HCT116 (cell line): ENCODE measurements at regions not wholly inside any gene's neighbourhood (a gene's known extent, or its start where the extent isn't known, plus 50 kb on each side); places are given as distances from the start of the nearest gene placed in this dataset.

Source experiments
- ATAC-seq: fragments of 200-7000 bp; cut with Tn5 transposase; 2 replicates; pipeline ENCODE4 v1.9.1; 2020; ENCODE audit warnings: mild to moderate bottlenecking, moderate library complexity
- BruUV-seq: library from RNA; stranded (reverse); fragments of 400-500 nt; replicated peaks from 2 replicates; lab custom pipeline; 2021; lab: Mats Ljungman, UMichigan
- CTCF ChIA-PET: fragments of 300-600 bp; sonication (Branson Sonifier 250); formaldehyde crosslinking; loops from one replicate; lab custom pipeline; 2021; ENCODE audit warnings: antibody characterized with exemption; lab: Charles Lee
- POLR2A ChIA-PET: fragments of 300-600, 350-600 bp; sonication (Branson Sonifier 250); formaldehyde crosslinking; loops from one replicate; lab custom pipeline; 2021; ENCODE audit warnings: antibody characterized with exemption; lab: Charles Lee
- RAD21 ChIA-PET, 2 experiments: fragments of 300-600 bp; sonication (Branson Sonifier 250); formaldehyde crosslinking; loops; one replicate each; lab custom pipeline; 2023; ENCODE audit warnings: low total read pairs in 2 of 2; ENCODE audit not compliant: uncharacterized antibody in 2 of 2, unreplicated experiment in 2 of 2, low non-redundant PET in 1 of 2; lab: Charles Lee
- DNase-seq: peaks from one replicate; pipeline ENCODE4 v3.0.0-alpha.2; 2010; ENCODE audit warnings: low read depth, low spot score
- H2AFZ ChIP-seq: fragments of 200-600 bp; shearing (Covaris generic), sonication (generic); 2 replicates; pipeline ENCODE4 v1.6.1; 2017; ENCODE audit warnings: low read depth, mixed run types, mixed read lengths, antibody characterized with exemption, low read length; ENCODE audit not compliant: poor library complexity, severe bottlenecking
- H3K27ac ChIP-seq: 2 replicates; pipeline ENCODE4 v1.5.1; 2012; ENCODE audit warnings: low read depth, low read length
- H3K27me3 ChIP-seq: fragments of 200-600 bp; sonication (generic); 2 replicates; pipeline ENCODE4 v1.6.1; 2016; ENCODE audit warnings: mixed run types, low read length, mixed read lengths; ENCODE audit not compliant: insufficient read depth
- H3K36me3 ChIP-seq, 2 experiments: fragments of 200-500 bp in 1 of 2; fragments of 200-600 bp in 1 of 2; sonication (Bioruptor generic) in 1 of 2; sonication (generic) in 1 of 2; 2 replicates each; pipeline versions ENCODE4 v1.5.1 to v1.6.1; 2014 to 2016; ENCODE audit warnings: low read length in 2 of 2, inconsistent platforms in 1 of 2, mixed read lengths in 1 of 2, mixed run types in 1 of 2; ENCODE audit not compliant: insufficient read depth in 2 of 2, control insufficient read depth in 1 of 2
- H3K4me1 ChIP-seq, 2 experiments: fragments of 200-600 bp in 1 of 2; sonication (generic) in 1 of 2; 2 replicates each; pipeline versions ENCODE4 v1.5.1 to v1.6.1; 2012 to 2017; ENCODE audit warnings: low read length in 2 of 2, inconsistent platforms in 1 of 2, mild to moderate bottlenecking in 1 of 2, mixed read lengths in 1 of 2, mixed run types in 1 of 2, moderate library complexity in 1 of 2; ENCODE audit not compliant: insufficient read depth in 2 of 2, control insufficient read depth in 1 of 2
- H3K4me2 ChIP-seq: fragments of 200-600 bp; sonication (generic); 2 replicates; pipeline ENCODE4 v1.6.1; 2017; ENCODE audit warnings: mixed run types, low read length, mixed read lengths
- H3K4me3 ChIP-seq, 2 experiments: fragments of 200-600 bp in 1 of 2; sonication (generic) in 1 of 2; replicated peaks in 1 of 2; 2 replicates each; pipeline ENCODE4 v1.5.1; 2011 to 2016; ENCODE audit warnings: low read length in 2 of 2, control low read depth in 1 of 2, low read depth in 1 of 2, mild to moderate bottlenecking in 1 of 2, mixed read lengths in 1 of 2, mixed run types in 1 of 2
- H3K79me2 ChIP-seq: fragments of 200-600 bp; sonication (generic); 2 replicates; pipeline ENCODE4 v1.6.1; 2017; ENCODE audit warnings: mild to moderate bottlenecking, mixed run types, low read length, moderate library complexity, mixed read lengths; ENCODE audit not compliant: insufficient read depth
- H3K9ac ChIP-seq: fragments of 200-600 bp; sonication (generic); 2 replicates; pipeline ENCODE4 v1.6.1; 2016; ENCODE audit warnings: low read length, mixed read lengths
- H3K9me2 ChIP-seq: fragments of 200-600 bp; sonication (generic), shearing (Covaris generic); 2 replicates; pipeline ENCODE4 v1.6.1; 2017; ENCODE audit warnings: mixed run types, mild to moderate bottlenecking, moderate library complexity; ENCODE audit not compliant: insufficient read depth
- H3K9me3 ChIP-seq, 2 experiments: fragments of 200-500 bp in 1 of 2; fragments of 200-600 bp in 1 of 2; sonication (Bioruptor generic) in 1 of 2; sonication (generic) in 1 of 2; 2 replicates each; pipeline ENCODE4 v1.6.1; 2014 to 2017; ENCODE audit warnings: low read length in 2 of 2, mixed read lengths in 2 of 2, inconsistent platforms in 1 of 2, low read depth in 1 of 2, mild to moderate bottlenecking in 1 of 2, mixed run types in 1 of 2, moderate library complexity in 1 of 2; ENCODE audit not compliant: control insufficient read depth in 1 of 2, insufficient read depth in 1 of 2
- H4K20me1 ChIP-seq: fragments of 200-600 bp; sonication (generic), shearing (Covaris generic); 2 replicates; pipeline ENCODE4 v1.6.1; 2017; ENCODE audit warnings: mixed run types, mild to moderate bottlenecking, moderate library complexity; ENCODE audit not compliant: insufficient read depth
- JUND ChIP-seq: IDR thresholded peaks from 2 replicates; pipeline ENCODE4 v1.6.1; 2012
- intact Hi-C: fragments of 100-400 bp; cut with micrococcal nuclease; formaldehyde crosslinking; loops from 2 replicates; pipeline ENCODE4 v1.10.0; 2022
- TF ChIP-seq, protein P1 (sequence below): IDR thresholded peaks from 2 replicates; pipeline ENCODE4 v1.6.1; 2012
- TF ChIP-seq, protein P2 (sequence below), 3 experiments: fragments of 200-600 bp in 1 of 3; sonication (generic) in 1 of 3; IDR thresholded peaks in 2 of 3; conservative IDR thresholded peaks in 1 of 3; 2 replicates each; pipeline ENCODE4 v1.5.1; 2012 to 2017; ENCODE audit warnings: low read depth in 2 of 3, low read length in 2 of 3, antibody characterized with exemption in 1 of 3, borderline replicate concordance in 1 of 3, control low read depth in 1 of 3, mild to moderate bottlenecking in 1 of 3, mixed read lengths in 1 of 3, mixed run types in 1 of 3, moderate library complexity in 1 of 3; ENCODE audit not compliant: insufficient read depth in 1 of 3
- TF ChIP-seq, protein P3 (sequence below): IDR thresholded peaks from 2 replicates; pipeline ENCODE4 v1.6.1; 2012; ENCODE audit warnings: low read depth

GRCh38 chr1:10943041-10943440 is 69.4 kb upstream of the TARDBP start:
- Histone ChIP-seq H3K4me3 (no peak overlapping the region), H2AFZ (no peak overlapping the region), H3K36me3 (no peaks in the 10 kb centered on the region), H3K4me1 (peaks cover 0 to 8% of the 10 kb centered on the region in 2 experiments; a peak in 2 of 4 replicates), H4K20me1 (no peaks in the 10 kb centered on the region), H3K79me2 (no peaks in the 10 kb centered on the region), H3K9me2 (no peaks in the 10 kb centered on the region), H3K9me3 (no peaks in the 10 kb centered on the region), H3K9ac (no peak overlapping the region), H3K27ac (no peak overlapping the region), H3K27me3 (no peaks in the 10 kb centered on the region; the same call in 1 of the 2 replicates), H3K4me2 (no peak overlapping the region)
- CTCF ChIA-PET: no interaction called here
- POLR2A ChIA-PET: no interaction called here
- TF ChIP-seq, protein P1, sequence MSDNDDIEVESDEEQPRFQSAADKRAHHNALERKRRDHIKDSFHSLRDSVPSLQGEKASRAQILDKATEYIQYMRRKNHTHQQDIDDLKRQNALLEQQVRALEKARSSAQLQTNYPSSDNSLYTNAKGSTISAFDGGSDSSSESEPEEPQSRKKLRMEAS: no peak
- TF ChIP-seq, protein P2, sequence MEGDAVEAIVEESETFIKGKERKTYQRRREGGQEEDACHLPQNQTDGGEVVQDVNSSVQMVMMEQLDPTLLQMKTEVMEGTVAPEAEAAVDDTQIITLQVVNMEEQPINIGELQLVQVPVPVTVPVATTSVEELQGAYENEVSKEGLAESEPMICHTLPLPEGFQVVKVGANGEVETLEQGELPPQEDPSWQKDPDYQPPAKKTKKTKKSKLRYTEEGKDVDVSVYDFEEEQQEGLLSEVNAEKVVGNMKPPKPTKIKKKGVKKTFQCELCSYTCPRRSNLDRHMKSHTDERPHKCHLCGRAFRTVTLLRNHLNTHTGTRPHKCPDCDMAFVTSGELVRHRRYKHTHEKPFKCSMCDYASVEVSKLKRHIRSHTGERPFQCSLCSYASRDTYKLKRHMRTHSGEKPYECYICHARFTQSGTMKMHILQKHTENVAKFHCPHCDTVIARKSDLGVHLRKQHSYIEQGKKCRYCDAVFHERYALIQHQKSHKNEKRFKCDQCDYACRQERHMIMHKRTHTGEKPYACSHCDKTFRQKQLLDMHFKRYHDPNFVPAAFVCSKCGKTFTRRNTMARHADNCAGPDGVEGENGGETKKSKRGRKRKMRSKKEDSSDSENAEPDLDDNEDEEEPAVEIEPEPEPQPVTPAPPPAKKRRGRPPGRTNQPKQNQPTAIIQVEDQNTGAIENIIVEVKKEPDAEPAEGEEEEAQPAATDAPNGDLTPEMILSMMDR (IDR thresholded peaks at IDR 0.05 in 2 of 3, conservative IDR thresholded peaks at IDR 0.05 in 1 of 3; ENCODE audit: borderline replicate concordance in 1 of 3, insufficient read depth in 1 of 3, low read depth in 2 of 3, low read length in 2 of 3): no peak
- TF ChIP-seq, protein P3, sequence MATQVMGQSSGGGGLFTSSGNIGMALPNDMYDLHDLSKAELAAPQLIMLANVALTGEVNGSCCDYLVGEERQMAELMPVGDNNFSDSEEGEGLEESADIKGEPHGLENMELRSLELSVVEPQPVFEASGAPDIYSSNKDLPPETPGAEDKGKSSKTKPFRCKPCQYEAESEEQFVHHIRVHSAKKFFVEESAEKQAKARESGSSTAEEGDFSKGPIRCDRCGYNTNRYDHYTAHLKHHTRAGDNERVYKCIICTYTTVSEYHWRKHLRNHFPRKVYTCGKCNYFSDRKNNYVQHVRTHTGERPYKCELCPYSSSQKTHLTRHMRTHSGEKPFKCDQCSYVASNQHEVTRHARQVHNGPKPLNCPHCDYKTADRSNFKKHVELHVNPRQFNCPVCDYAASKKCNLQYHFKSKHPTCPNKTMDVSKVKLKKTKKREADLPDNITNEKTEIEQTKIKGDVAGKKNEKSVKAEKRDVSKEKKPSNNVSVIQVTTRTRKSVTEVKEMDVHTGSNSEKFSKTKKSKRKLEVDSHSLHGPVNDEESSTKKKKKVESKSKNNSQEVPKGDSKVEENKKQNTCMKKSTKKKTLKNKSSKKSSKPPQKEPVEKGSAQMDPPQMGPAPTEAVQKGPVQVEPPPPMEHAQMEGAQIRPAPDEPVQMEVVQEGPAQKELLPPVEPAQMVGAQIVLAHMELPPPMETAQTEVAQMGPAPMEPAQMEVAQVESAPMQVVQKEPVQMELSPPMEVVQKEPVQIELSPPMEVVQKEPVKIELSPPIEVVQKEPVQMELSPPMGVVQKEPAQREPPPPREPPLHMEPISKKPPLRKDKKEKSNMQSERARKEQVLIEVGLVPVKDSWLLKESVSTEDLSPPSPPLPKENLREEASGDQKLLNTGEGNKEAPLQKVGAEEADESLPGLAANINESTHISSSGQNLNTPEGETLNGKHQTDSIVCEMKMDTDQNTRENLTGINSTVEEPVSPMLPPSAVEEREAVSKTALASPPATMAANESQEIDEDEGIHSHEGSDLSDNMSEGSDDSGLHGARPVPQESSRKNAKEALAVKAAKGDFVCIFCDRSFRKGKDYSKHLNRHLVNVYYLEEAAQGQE: no peak
- no peak for TF ChIP-seq JUND
- BruUV-seq: no TSS peak
- intact Hi-C loops: no loop called here
- no peak for DNase-seq
- no peak for ATAC-seq
- RAD21 ChIA-PET: no interaction called here
